ENCODE measurements at regions not wholly inside any gene's neighbourhood (a gene's known extent, or its start where the extent isn't known, plus 50 kb on each side); places are given as distances from the start of the nearest gene placed in this dataset.

- DNase-seq (ENCODE audit: low spot score) (no peak), ATAC-seq (ENCODE audit: low FRiP score) (no peak)
- TF ChIP-seq CTCF (IDR thresholded peaks at IDR 0.05): no peak
These were observed 256.9 kb downstream of the SUCLG1 start for GRCh38 chr2:84202166-84202565.

GRCh38 chr2:84201158-84201557 is 257.9 kb downstream of the SUCLG1 start:
- no peak for TF ChIP-seq CTCF (IDR thresholded peaks at IDR 0.05)
- no peak for ATAC-seq (ENCODE audit: low FRiP score)
- DNase-seq (ENCODE audit: low spot score): no peak

- TF ChIP-seq CTCF (IDR thresholded peaks at IDR 0.05): no peak
- DNase-seq (ENCODE audit: low spot score) (no peak), ATAC-seq (ENCODE audit: low FRiP score) (no peak)
These were observed 261.2 kb downstream of the SUCLG1 start for GRCh38 chr2:84197901-84198300.

GRCh38 chr2:84194949-84195644 is 264.0 kb downstream of the SUCLG1 start:
- ATAC-seq (ENCODE audit: low FRiP score) (no peak), DNase-seq (ENCODE audit: low spot score) (no peak)
- TF ChIP-seq CTCF (IDR thresholded peaks at IDR 0.05): no peak

- no peak for DNase-seq (ENCODE audit: low spot score)
These were observed 264.9 kb downstream of the SUCLG1 start for GRCh38 chr2:84194181-84194580.

GRCh38 chr2:84187258-84187657 is 271.8 kb downstream of the SUCLG1 start:
- no peak for TF ChIP-seq CTCF (IDR thresholded peaks at IDR 0.05)
- ATAC-seq (ENCODE audit: low FRiP score) (no peak), DNase-seq (ENCODE audit: low spot score) (no peak)

More at GRCh38 chr2:84194181-84194580, 264.9 kb downstream of the SUCLG1 start:
- no peak for ATAC-seq (ENCODE audit: low FRiP score)
- no peak for TF ChIP-seq CTCF (IDR thresholded peaks at IDR 0.05)

GRCh38 chr2:84181927-84182326 is 277.2 kb downstream of the SUCLG1 start:
- no peak for DNase-seq (ENCODE audit: low spot score)
- no peak for TF ChIP-seq CTCF (IDR thresholded peaks at IDR 0.05)
- ATAC-seq (ENCODE audit: low FRiP score): no peak

Data from omental fat pad (tissue), 3 donors.